ENCODE measurements at regions not wholly inside any gene's neighbourhood (a gene's known extent, or its start where the extent isn't known, plus 50 kb on each side); places are given as distances from the start of the nearest gene placed in this dataset.

- TF ChIP-seq CBFB (IDR thresholded peaks at IDR 0.05; ENCODE audit: low read depth) (no peak), ZBTB40 (IDR thresholded peaks at IDR 0.05; ENCODE audit: borderline replicate concordance) (no peak), BCL11A (IDR thresholded peaks at IDR 0.05; ENCODE audit: low read depth, low read length) (no peak; the same call in 1 of the 2 replicates), REST (IDR thresholded peaks at IDR 0.05; ENCODE audit: low read depth, low read length) (no peak), BCLAF1 (IDR thresholded peaks at IDR 0.05) (no peak), ZBTB4 (CRISPR knock-in tag; IDR thresholded peaks at IDR 0.05) (no peak), RAD21 (IDR thresholded peaks at IDR 0.05; ENCODE audit: insufficient read depth, low read depth, low read length) (no peak; the same call in 1 of the 2 replicates)
Measured at GRCh38 chr4:104752337-104752736, 257.6 kb upstream of the CXXC4 start (continued).

All from GM12878 (cell line).